Tibial nerve (tissue), 3 donors: ENCODE measurements at regions not wholly inside any gene's neighbourhood (a gene's known extent, or its start where the extent isn't known, plus 50 kb on each side); places are given as distances from the start of the nearest gene placed in this dataset.

Experiments
- POLR2A ChIP-seq, 2 donors: fragments of 450-650 bp; IDR thresholded peaks; one replicate each; pipeline ENCODE4 v1.6.1; 2017; ENCODE audit warnings: antibody characterized with exemption in 2 of 2, mild to moderate bottlenecking in 2 of 2, moderate library complexity in 2 of 2
- TF ChIP-seq, protein P1 (sequence below), 5 experiments: fragments of 200-600 bp in 3 of 5; fragments of 450-650 bp in 2 of 5; sonication (generic) in 3 of 5; IDR thresholded peaks; one replicate each; pipeline ENCODE4 v1.5.1; 2016 to 2019; ENCODE audit warnings: antibody characterized with exemption in 5 of 5, mild to moderate bottlenecking in 3 of 5, moderate library complexity in 2 of 5

DNA sequence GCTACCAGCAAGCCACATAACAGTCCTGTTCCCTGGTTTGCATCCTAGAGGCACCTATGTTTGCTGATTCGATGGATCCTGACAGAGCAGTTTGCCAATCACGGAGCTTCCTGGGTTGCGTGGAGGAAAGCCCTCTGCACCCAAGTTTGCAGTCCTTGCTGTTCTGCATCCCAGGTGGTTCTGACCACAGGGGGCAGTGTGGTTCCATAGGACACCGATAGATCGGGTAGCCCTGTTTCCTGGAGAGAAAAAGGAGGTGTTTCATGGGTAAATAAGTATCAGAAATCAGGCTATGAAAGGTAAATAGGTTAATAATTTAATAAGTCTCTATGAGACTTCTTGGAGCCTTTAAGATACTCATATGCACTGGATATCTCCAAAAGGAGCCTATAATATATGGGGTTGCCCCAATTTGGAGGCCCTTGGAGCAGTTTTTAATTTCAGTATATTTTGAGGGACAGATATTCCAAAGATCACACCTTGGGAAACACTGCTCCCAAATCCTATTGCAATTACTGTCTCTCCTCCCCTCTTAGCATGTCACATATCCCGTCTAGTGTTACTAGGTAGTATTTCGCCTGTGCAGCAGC lies 194.6 kb upstream of the TPM1 start:
- TF ChIP-seq, protein P1, sequence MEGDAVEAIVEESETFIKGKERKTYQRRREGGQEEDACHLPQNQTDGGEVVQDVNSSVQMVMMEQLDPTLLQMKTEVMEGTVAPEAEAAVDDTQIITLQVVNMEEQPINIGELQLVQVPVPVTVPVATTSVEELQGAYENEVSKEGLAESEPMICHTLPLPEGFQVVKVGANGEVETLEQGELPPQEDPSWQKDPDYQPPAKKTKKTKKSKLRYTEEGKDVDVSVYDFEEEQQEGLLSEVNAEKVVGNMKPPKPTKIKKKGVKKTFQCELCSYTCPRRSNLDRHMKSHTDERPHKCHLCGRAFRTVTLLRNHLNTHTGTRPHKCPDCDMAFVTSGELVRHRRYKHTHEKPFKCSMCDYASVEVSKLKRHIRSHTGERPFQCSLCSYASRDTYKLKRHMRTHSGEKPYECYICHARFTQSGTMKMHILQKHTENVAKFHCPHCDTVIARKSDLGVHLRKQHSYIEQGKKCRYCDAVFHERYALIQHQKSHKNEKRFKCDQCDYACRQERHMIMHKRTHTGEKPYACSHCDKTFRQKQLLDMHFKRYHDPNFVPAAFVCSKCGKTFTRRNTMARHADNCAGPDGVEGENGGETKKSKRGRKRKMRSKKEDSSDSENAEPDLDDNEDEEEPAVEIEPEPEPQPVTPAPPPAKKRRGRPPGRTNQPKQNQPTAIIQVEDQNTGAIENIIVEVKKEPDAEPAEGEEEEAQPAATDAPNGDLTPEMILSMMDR (IDR thresholded peaks at IDR 0.05), result peak; percentile 22 to 67 (median 54)
- no peak for TF ChIP-seq POLR2A (IDR thresholded peaks at IDR 0.05)
